ENCODE measurements at regions not wholly inside any gene's neighbourhood (a gene's known extent, or its start where the extent isn't known, plus 50 kb on each side); places are given as distances from the start of the nearest gene placed in this dataset.

DNA sequence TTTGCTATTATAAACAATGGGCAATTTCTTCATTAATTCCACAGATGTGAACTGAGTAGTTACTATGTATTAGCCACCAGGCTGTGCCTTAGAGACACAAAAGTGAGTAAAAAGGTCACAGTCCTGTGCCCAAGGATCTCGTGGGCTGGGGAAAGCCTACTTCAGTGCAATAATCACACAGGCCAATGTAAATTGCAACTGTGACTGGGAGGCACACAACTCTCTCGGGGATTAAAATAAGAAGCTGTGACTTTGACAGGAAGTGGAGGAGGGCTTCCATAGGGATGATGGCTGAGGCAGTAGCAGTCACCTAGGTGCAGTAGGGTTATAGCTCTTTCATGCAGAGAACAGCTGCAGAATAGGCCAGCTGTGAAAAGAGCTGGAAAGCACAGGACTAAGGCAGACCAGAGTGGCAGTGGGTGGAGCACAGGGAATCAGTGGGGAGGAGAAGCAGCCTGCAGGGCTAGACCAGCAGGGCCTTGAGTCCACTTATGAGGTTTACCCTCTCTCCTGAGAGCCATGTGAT is 121.9 kb downstream of the MAB21L3 start:
- no peak for TF ChIP-seq POLR2A (IDR thresholded peaks at IDR 0.05)
- TF ChIP-seq, protein P1, sequence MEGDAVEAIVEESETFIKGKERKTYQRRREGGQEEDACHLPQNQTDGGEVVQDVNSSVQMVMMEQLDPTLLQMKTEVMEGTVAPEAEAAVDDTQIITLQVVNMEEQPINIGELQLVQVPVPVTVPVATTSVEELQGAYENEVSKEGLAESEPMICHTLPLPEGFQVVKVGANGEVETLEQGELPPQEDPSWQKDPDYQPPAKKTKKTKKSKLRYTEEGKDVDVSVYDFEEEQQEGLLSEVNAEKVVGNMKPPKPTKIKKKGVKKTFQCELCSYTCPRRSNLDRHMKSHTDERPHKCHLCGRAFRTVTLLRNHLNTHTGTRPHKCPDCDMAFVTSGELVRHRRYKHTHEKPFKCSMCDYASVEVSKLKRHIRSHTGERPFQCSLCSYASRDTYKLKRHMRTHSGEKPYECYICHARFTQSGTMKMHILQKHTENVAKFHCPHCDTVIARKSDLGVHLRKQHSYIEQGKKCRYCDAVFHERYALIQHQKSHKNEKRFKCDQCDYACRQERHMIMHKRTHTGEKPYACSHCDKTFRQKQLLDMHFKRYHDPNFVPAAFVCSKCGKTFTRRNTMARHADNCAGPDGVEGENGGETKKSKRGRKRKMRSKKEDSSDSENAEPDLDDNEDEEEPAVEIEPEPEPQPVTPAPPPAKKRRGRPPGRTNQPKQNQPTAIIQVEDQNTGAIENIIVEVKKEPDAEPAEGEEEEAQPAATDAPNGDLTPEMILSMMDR (IDR thresholded peaks at IDR 0.05) = no peak

Measured in testis (tissue), 2 donors.